Liver (tissue), 3 donors: ENCODE measurements at regions not wholly inside any gene's neighbourhood (a gene's known extent, or its start where the extent isn't known, plus 50 kb on each side); places are given as distances from the start of the nearest gene placed in this dataset.

ENCODE experiments used
- EGR1 ChIP-seq, 2 donors: IDR thresholded peaks; 2 replicates each; pipeline ENCODE4 v1.6.1; 2016 to 2018; ENCODE audit warnings: antibody characterized with exemption in 2 of 2, low read depth in 2 of 2
- GABPA ChIP-seq, 2 donors: IDR thresholded peaks in 1 of 2; conservative IDR thresholded peaks in 1 of 2; 2 replicates each; pipeline ENCODE4 v1.6.1; 2016; ENCODE audit warnings: antibody characterized with exemption in 2 of 2, mild to moderate bottlenecking in 1 of 2, moderate library complexity in 1 of 2
- HNF4A ChIP-seq, 2 donors: conservative IDR thresholded peaks; 2 replicates each; pipeline ENCODE4 v1.6.1; 2016; ENCODE audit warnings: antibody characterized with exemption in 2 of 2, mild to moderate bottlenecking in 2 of 2
- JUND ChIP-seq, 2 donors: IDR thresholded peaks; 2 replicates each; pipeline ENCODE4 v1.6.1; 2016; ENCODE audit warnings: antibody characterized with exemption in 2 of 2
- RAD21 ChIP-seq, 2 donors: IDR thresholded peaks; 2 replicates each; pipeline ENCODE4 v1.6.1; 2016; ENCODE audit warnings: antibody characterized with exemption in 2 of 2, mild to moderate bottlenecking in 2 of 2
- TAF1 ChIP-seq: conservative IDR thresholded peaks from 2 replicates; pipeline ENCODE4 v1.6.1; 2016; ENCODE audit warnings: antibody characterized with exemption, mild to moderate bottlenecking
- YY1 ChIP-seq: IDR thresholded peaks from 2 replicates; pipeline ENCODE4 v1.6.1; 2016; ENCODE audit warnings: antibody characterized with exemption, mild to moderate bottlenecking
- TF ChIP-seq, protein P1 (sequence below): fragments of 150-350 bp; IDR thresholded peaks from 2 replicates; pipeline ENCODE4 v1.5.1; 2017; ENCODE audit warnings: improper control_type of control experiment, low read depth, low read length; ENCODE audit not compliant: missing input control
- TF ChIP-seq, protein P2 (sequence below): IDR thresholded peaks from 2 replicates; pipeline ENCODE4 v1.6.1; 2016; ENCODE audit warnings: antibody characterized with exemption
- donor health status: healthy.
- donor health status: healthy.

GRCh38 chr10:3415878-3416605, 243.5 kb upstream of the PITRM1 start:
- TF ChIP-seq, protein P1, sequence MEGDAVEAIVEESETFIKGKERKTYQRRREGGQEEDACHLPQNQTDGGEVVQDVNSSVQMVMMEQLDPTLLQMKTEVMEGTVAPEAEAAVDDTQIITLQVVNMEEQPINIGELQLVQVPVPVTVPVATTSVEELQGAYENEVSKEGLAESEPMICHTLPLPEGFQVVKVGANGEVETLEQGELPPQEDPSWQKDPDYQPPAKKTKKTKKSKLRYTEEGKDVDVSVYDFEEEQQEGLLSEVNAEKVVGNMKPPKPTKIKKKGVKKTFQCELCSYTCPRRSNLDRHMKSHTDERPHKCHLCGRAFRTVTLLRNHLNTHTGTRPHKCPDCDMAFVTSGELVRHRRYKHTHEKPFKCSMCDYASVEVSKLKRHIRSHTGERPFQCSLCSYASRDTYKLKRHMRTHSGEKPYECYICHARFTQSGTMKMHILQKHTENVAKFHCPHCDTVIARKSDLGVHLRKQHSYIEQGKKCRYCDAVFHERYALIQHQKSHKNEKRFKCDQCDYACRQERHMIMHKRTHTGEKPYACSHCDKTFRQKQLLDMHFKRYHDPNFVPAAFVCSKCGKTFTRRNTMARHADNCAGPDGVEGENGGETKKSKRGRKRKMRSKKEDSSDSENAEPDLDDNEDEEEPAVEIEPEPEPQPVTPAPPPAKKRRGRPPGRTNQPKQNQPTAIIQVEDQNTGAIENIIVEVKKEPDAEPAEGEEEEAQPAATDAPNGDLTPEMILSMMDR, result no peak
- TF ChIP-seq EGR1 (IDR thresholded peaks at IDR 0.05; ENCODE audit: low read depth in 2 of 2) (no peak), YY1 (no peak), RAD21 (IDR thresholded peaks at IDR 0.05) (no peak), GABPA (IDR thresholded peaks at IDR 0.05 in 1 of 2, conservative IDR thresholded peaks at IDR 0.05 in 1 of 2) (no peak), TAF1 (no peak), JUND (IDR thresholded peaks at IDR 0.05) (no peak), HNF4A (conservative IDR thresholded peaks at IDR 0.05) (no peak)
- TF ChIP-seq, protein P2, sequence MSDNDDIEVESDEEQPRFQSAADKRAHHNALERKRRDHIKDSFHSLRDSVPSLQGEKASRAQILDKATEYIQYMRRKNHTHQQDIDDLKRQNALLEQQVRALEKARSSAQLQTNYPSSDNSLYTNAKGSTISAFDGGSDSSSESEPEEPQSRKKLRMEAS, result no peak
